Mammary epithelial cell (primary cell): ENCODE measurements at regions not wholly inside any gene's neighbourhood (a gene's known extent, or its start where the extent isn't known, plus 50 kb on each side); places are given as distances from the start of the nearest gene placed in this dataset.

Experiments
- EZH2 ChIP-seq: IDR thresholded peaks from 2 replicates; pipeline ENCODE4 v1.6.1; 2012; ENCODE audit warnings: low read length, inconsistent platforms, borderline replicate concordance
- TF ChIP-seq, protein P1 (sequence below), 2 donors: IDR thresholded peaks in 1 of 2; conservative IDR thresholded peaks in 1 of 2; 2 replicates each; pipeline ENCODE4 v1.5.1; 2011 to 2012; ENCODE audit warnings: inconsistent platforms in 2 of 2, low read length in 2 of 2, mild to moderate bottlenecking in 2 of 2, control low read depth in 1 of 2, low read depth in 1 of 2; ENCODE audit not compliant: insufficient read depth in 1 of 2; ENCODE audit errors: extremely low read depth in 1 of 2

DNA sequence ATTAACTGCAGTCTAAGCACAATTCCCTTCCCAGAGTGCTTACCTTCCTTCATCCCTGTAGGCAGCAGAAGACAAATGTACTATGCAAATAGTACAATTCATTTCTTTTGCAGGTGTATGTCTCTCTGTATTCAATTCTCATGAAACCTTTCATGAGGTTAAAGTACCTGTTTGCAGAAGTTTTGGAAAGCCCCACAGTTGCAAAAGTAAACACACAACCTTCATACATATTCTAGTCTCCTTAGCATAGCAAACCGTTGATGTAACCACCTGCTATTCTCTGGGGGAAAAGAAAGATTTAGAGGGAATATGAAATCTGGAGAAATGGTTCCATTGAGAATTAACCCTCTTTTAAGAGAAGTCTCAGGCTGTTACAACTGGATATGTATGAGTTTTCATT is 200.3 kb upstream of the SUCLG2 start:
- TF ChIP-seq, protein P1, sequence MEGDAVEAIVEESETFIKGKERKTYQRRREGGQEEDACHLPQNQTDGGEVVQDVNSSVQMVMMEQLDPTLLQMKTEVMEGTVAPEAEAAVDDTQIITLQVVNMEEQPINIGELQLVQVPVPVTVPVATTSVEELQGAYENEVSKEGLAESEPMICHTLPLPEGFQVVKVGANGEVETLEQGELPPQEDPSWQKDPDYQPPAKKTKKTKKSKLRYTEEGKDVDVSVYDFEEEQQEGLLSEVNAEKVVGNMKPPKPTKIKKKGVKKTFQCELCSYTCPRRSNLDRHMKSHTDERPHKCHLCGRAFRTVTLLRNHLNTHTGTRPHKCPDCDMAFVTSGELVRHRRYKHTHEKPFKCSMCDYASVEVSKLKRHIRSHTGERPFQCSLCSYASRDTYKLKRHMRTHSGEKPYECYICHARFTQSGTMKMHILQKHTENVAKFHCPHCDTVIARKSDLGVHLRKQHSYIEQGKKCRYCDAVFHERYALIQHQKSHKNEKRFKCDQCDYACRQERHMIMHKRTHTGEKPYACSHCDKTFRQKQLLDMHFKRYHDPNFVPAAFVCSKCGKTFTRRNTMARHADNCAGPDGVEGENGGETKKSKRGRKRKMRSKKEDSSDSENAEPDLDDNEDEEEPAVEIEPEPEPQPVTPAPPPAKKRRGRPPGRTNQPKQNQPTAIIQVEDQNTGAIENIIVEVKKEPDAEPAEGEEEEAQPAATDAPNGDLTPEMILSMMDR (conservative IDR thresholded peaks at IDR 0.05 in 1 of 2, IDR thresholded peaks at IDR 0.05 in 1 of 2; ENCODE audit: extremely low read depth in 1 of 2, insufficient read depth in 1 of 2, low read depth in 1 of 2, low read length in 2 of 2) = no peak
- no peak for TF ChIP-seq EZH2
